ENCODE measurements at regions not wholly inside any gene's neighbourhood (a gene's known extent, or its start where the extent isn't known, plus 50 kb on each side); places are given as distances from the start of the nearest gene placed in this dataset.

GRCh38 chr5:93192087-93192486 is 388.9 kb downstream of the NR2F1-AS1 start:
- no peak for TF ChIP-seq CTCF (IDR thresholded peaks at IDR 0.05; ENCODE audit: low read depth, low read length, poor library complexity, severe bottlenecking)
- TF ChIP-seq EZH2phosphoT487 (IDR thresholded peaks at IDR 0.05; ENCODE audit: borderline replicate concordance, low read length) = no peak

All from DOHH2 (cell line).